ENCODE measurements at regions not wholly inside any gene's neighbourhood (a gene's known extent, or its start where the extent isn't known, plus 50 kb on each side); places are given as distances from the start of the nearest gene placed in this dataset.

- DNase-seq: no peak
Measured at GRCh38 chr6:44614396-44614795, 226.9 kb downstream of the CDC5L start.

GRCh38 chr6:44615621-44616020, 228.1 kb downstream of the CDC5L start:
- DNase-seq: no peak

- DNase-seq: no peak
Measured at GRCh38 chr6:44617416-44617815, 229.9 kb downstream of the CDC5L start.

GRCh38 chr6:44618371-44618770, 230.9 kb downstream of the CDC5L start:
- no peak for DNase-seq

GRCh38 chr6:44620922-44621321, 233.4 kb downstream of the CDC5L start:
- DNase-seq: no peak

GRCh38 chr6:44621846-44622245, 234.3 kb downstream of the CDC5L start:
- no peak for DNase-seq

- no peak for DNase-seq
Measured at GRCh38 chr6:44622555-44622954, 235.0 kb downstream of the CDC5L start.

GRCh38 chr6:44622956-44623355, 235.4 kb downstream of the CDC5L start:
- no peak for DNase-seq

- no peak for DNase-seq
Measured at GRCh38 chr6:44624226-44624625, 236.7 kb downstream of the CDC5L start.

- no peak for DNase-seq
Measured at GRCh38 chr6:44624936-44625573, 237.5 kb downstream of the CDC5L start.

- no peak for DNase-seq
Measured at GRCh38 chr6:44625996-44626395, 238.5 kb downstream of the CDC5L start.

GRCh38 chr6:44626616-44627015, 239.1 kb downstream of the CDC5L start:
- DNase-seq: no peak

- no peak for DNase-seq
Measured at GRCh38 chr6:44627091-44627882, 239.8 kb downstream of the CDC5L start.

GRCh38 chr6:44627883-44628271, 240.4 kb downstream of the CDC5L start:
- DNase-seq: no peak

- DNase-seq: no peak
Measured at GRCh38 chr6:44628347-44628746, 240.8 kb downstream of the CDC5L start.

GRCh38 chr6:44629636-44630035, 242.1 kb downstream of the CDC5L start:
- DNase-seq: no peak

GRCh38 chr6:44630125-44631028, 242.9 kb downstream of the CDC5L start:
- DNase-seq: peak; percentile 60

GRCh38 chr6:44631968-44632367, 244.5 kb downstream of the CDC5L start:
- no peak for DNase-seq

- DNase-seq: no peak
Measured at GRCh38 chr6:44634321-44634720, 246.8 kb downstream of the CDC5L start.

GRCh38 chr6:44635486-44635885, 248.0 kb downstream of the CDC5L start:
- DNase-seq: no peak

- no peak for DNase-seq
Measured at GRCh38 chr6:44636561-44637248, 249.2 kb downstream of the CDC5L start.

- DNase-seq: peak; percentile 37
Measured at GRCh38 chr6:44641344-44642031, 254.0 kb downstream of the CDC5L start.

All from stimulated activated CD8-positive, alpha-beta memory T cell treated with anti-CD3 and anti-CD28 coated beads, Interleukin-4, amount 100 ng/mL, for 48 hours (primary cell).